Spleen (tissue), 11 donors: ENCODE measurements at regions not wholly inside any gene's neighbourhood (a gene's known extent, or its start where the extent isn't known, plus 50 kb on each side); places are given as distances from the start of the nearest gene placed in this dataset.

Experiments
- DNase-seq: peaks from one replicate; pipeline ENCODE4 v3.0.0-alpha.2; 2020
- H3K27ac ChIP-seq, 8 donors: fragments of 200-600 bp; sonication (generic) in 7 of 8; 1 replicate in 4 of 8; 2 replicates in 4 of 8; pipeline versions ENCODE4 v1.5.0 to v1.8.0; 2016 to 2021; ENCODE audit warnings: inconsistent platforms in 4 of 8, mild to moderate bottlenecking in 4 of 8, moderate library complexity in 1 of 8
- H3K27me3 ChIP-seq, 7 donors: fragments of 200-600 bp; sonication (generic) in 6 of 7; replicated peaks in 1 of 7; 1 replicate in 4 of 7; 2 replicates in 3 of 7; pipeline versions ENCODE4 v1.5.0 to v1.8.0; 2016 to 2021; ENCODE audit warnings: inconsistent platforms in 3 of 7, mild to moderate bottlenecking in 1 of 7
- H3K36me3 ChIP-seq, 6 donors: fragments of 200-600 bp; sonication (generic) in 5 of 6; 1 replicate in 4 of 6; 2 replicates in 2 of 6; pipeline versions ENCODE4 v1.5.0 to v1.8.0; 2016 to 2021; ENCODE audit warnings: inconsistent platforms in 2 of 6
- H3K4me1 ChIP-seq, 6 donors: fragments of 200-600 bp; sonication (generic) in 5 of 6; 1 replicate in 3 of 6; 2 replicates in 3 of 6; pipeline versions ENCODE4 v1.5.0 to v1.8.0; 2016 to 2021; ENCODE audit warnings: inconsistent platforms in 3 of 6
- H3K4me3 ChIP-seq, 8 donors: fragments of 200-600 bp; sonication (generic) in 7 of 8; 1 replicate in 4 of 8; 2 replicates in 4 of 8; pipeline versions ENCODE4 v1.5.0 to v1.8.0; 2016 to 2021; ENCODE audit warnings: inconsistent platforms in 4 of 8, mild to moderate bottlenecking in 4 of 8, moderate library complexity in 2 of 8
- H3K9me3 ChIP-seq, 8 donors: fragments of 200-600 bp; sonication (generic) in 7 of 8; 1 replicate in 4 of 8; 2 replicates in 4 of 8; pipeline versions ENCODE4 v1.5.0 to v1.8.0; 2016 to 2021; ENCODE audit warnings: inconsistent platforms in 4 of 8
- CTCF ChIP-seq, 11 experiments: fragments of 200-600 bp in 7 of 11; fragments of 450-650 bp in 4 of 11; sonication (generic) in 4 of 11; IDR thresholded peaks in 8 of 11; conservative IDR thresholded peaks in 3 of 11; 1 replicate in 7 of 11; 2 replicates in 4 of 11; pipeline versions ENCODE4 v1.4.0 to v1.8.0; 2016 to 2021; ENCODE audit warnings: antibody characterized with exemption in 11 of 11, inconsistent platforms in 4 of 11, mild to moderate bottlenecking in 1 of 11
- POLR2A ChIP-seq, 3 donors: fragments of 450-650 bp; IDR thresholded peaks; one replicate each; pipeline ENCODE4 v1.5.1; 2017; ENCODE audit warnings: antibody characterized with exemption in 3 of 3, mild to moderate bottlenecking in 1 of 3
- POLR2AphosphoS5 ChIP-seq, 3 donors: sonication (generic); formaldehyde crosslinking; IDR thresholded peaks; one replicate each; pipeline ENCODE4 v1.5.1; 2017; ENCODE audit warnings: antibody characterized with exemption in 3 of 3
- WGBS, 5 donors: extraction: QIAGEN DNeasy Blood & Tissue Kit in 3 of 5; methylation state at CpG; one replicate each; pipeline versions ENCODE4 v1.1.5 to v1.1.7; 2013 to 2018; 5-methylcytosine and 5-hydroxymethylcytosine counted together
- intact Hi-C: fragments of 100-400 bp; cut with DNase I; formaldehyde crosslinking; loops from one replicate; pipeline ENCODE4 v1.15.0; 2023; ENCODE audit warnings: low total_unique reads
- donor health status: healthy with polysubstance abuse.
- donor health status: DM: no; HTN: no; CAD: no; lungs with moderate emphysema.
- donor health status: DM: no; HTN: no; CAD: no.
- donor health status: Bipolar disorder and iron deficiency.
- donor health status: healthy.
- donor health status: DM: no; HTN: no; CAD: no.
- donor health status: DM: yes; HTN: yes; CAD: no.

- H3K4me3 ChIP-seq = no peak overlapping the region
- H3K27me3 ChIP-seq = peaks cover 0 to 9% (median 0%) of the 10 kb centered on the region in 7 donors
- H3K36me3 ChIP-seq = no peaks in the 10 kb centered on the region
- H3K4me1 ChIP-seq = no peaks in the 10 kb centered on the region
- intact Hi-C loops = no loop called here
- peaks cover 0 to 15% (median 0%) of the 10 kb centered on the region in 8 donors for H3K9me3 ChIP-seq
- H3K27ac ChIP-seq = no peak overlapping the region
- TF ChIP-seq CTCF (IDR thresholded peaks at IDR 0.05 in 8 of 11, conservative IDR thresholded peaks at IDR 0.05 in 3 of 11) (no peak), POLR2A (IDR thresholded peaks at IDR 0.05) (no peak), POLR2AphosphoS5 (IDR thresholded peaks at IDR 0.05) (no peak)
- DNase-seq = no peak
These were observed 190.4 kb downstream of the NRP2 start for GRCh38 chr2:205872716-205873115.

GRCh38 chr2:205869439-205869838, 187.1 kb downstream of the NRP2 start:
- Histone ChIP-seq H3K4me3 (no peak overlapping the region), H3K27me3 (peaks cover 0 to 9% (median 0%) of the 10 kb centered on the region in 7 donors), H3K36me3 (no peaks in the 10 kb centered on the region), H3K4me1 (no peaks in the 10 kb centered on the region), H3K9me3 (peaks cover 0 to 9% (median 0%) of the 10 kb centered on the region in 8 donors), H3K27ac (no peak overlapping the region)
- no peak for DNase-seq
- intact Hi-C loops = no loop called here
- TF ChIP-seq CTCF (IDR thresholded peaks at IDR 0.05 in 8 of 11, conservative IDR thresholded peaks at IDR 0.05 in 3 of 11) (no peak), POLR2AphosphoS5 (IDR thresholded peaks at IDR 0.05) (no peak)

GRCh38 chr2:205868773-205869333, 186.6 kb downstream of the NRP2 start:
- intact Hi-C loops = no loop called here
- Histone ChIP-seq H3K4me3 (no peak overlapping the region), H3K4me1 (no peaks in the 10 kb centered on the region), H3K27ac (no peak overlapping the region), H3K9me3 (peaks cover 0 to 3% (median 0%) of the 10 kb centered on the region in 8 donors), H3K36me3 (no peaks in the 10 kb centered on the region), H3K27me3 (peaks cover 0 to 9% (median 0%) of the 10 kb centered on the region in 7 donors)
- no peak for TF ChIP-seq POLR2AphosphoS5 (IDR thresholded peaks at IDR 0.05)
- no peak for TF ChIP-seq POLR2A (IDR thresholded peaks at IDR 0.05)
- no peak for TF ChIP-seq CTCF (IDR thresholded peaks at IDR 0.05 in 8 of 11, conservative IDR thresholded peaks at IDR 0.05 in 3 of 11)
- 45 to 67% (median 56%) methylated on average over 8 of the region's 8 CpGs for WGBS, 5 donors
- no peak for DNase-seq

GRCh38 chr2:205868053-205868452, 185.8 kb downstream of the NRP2 start:
- Histone ChIP-seq H3K4me1 (no peaks in the 10 kb centered on the region), H3K9me3 (no peaks in the 10 kb centered on the region), H3K4me3 (no peak overlapping the region), H3K36me3 (no peaks in the 10 kb centered on the region), H3K27ac (no peak overlapping the region), H3K27me3 (peaks cover 0 to 9% (median 0%) of the 10 kb centered on the region in 7 donors)
- WGBS, 5 donors = 78 to 93% (median 89%) methylated on average over 2 of the region's 2 CpGs
- TF ChIP-seq CTCF (IDR thresholded peaks at IDR 0.05 in 8 of 11, conservative IDR thresholded peaks at IDR 0.05 in 3 of 11) (no peak), POLR2A (IDR thresholded peaks at IDR 0.05) (no peak), POLR2AphosphoS5 (IDR thresholded peaks at IDR 0.05) (no peak)
- DNase-seq = no peak
- intact Hi-C loops = no loop called here
